Epithelial cell of prostate (primary cell): ENCODE measurements at regions not wholly inside any gene's neighbourhood (a gene's known extent, or its start where the extent isn't known, plus 50 kb on each side); places are given as distances from the start of the nearest gene placed in this dataset.

Experiments
- DNase-seq: peaks from one replicate; pipeline ENCODE4 v3.0.0-alpha.2; 2011; ENCODE audit warnings: low read depth, low spot score
- H3K27ac ChIP-seq: fragments of 450-650 bp; 2 replicates; pipeline ENCODE4 v1.5.1; 2017; ENCODE audit warnings: mild to moderate bottlenecking

- H3K27ac ChIP-seq = no peak overlapping the region
- DNase-seq = no peak
Measured at GRCh38 chr6:98724537-98724936, 109.8 kb upstream of the POU3F2 start.

GRCh38 chr6:98747273-98747672, 87.1 kb upstream of the POU3F2 start:
- DNase-seq = no peak
- no peak overlapping the region for H3K27ac ChIP-seq

GRCh38 chr6:98747960-98748359, 86.4 kb upstream of the POU3F2 start:
- DNase-seq = no peak
- no peak overlapping the region for H3K27ac ChIP-seq

- H3K27ac ChIP-seq = no peak overlapping the region
- DNase-seq = no peak
Measured at GRCh38 chr6:98759459-98759858, 74.9 kb upstream of the POU3F2 start.

- no peak for DNase-seq
- H3K27ac ChIP-seq = no peak overlapping the region
Measured at GRCh38 chr6:98764373-98764911, 69.9 kb upstream of the POU3F2 start.

GRCh38 chr6:98769546-98769945, 64.8 kb upstream of the POU3F2 start:
- DNase-seq = peak; percentile 2
- no peak overlapping the region for H3K27ac ChIP-seq

GRCh38 chr6:98775205-98775604, 59.2 kb upstream of the POU3F2 start:
- H3K27ac ChIP-seq = no peak overlapping the region
- DNase-seq = no peak

GRCh38 chr6:98777762-98778161, 56.6 kb upstream of the POU3F2 start:
- H3K27ac ChIP-seq = no peak overlapping the region
- DNase-seq = no peak

GRCh38 chr6:98779618-98780017, 54.8 kb upstream of the POU3F2 start:
- H3K27ac ChIP-seq = no peak overlapping the region
- DNase-seq = no peak

GRCh38 chr6:98782772-98783171, 51.6 kb upstream of the POU3F2 start:
- no peak overlapping the region for H3K27ac ChIP-seq
- DNase-seq = no peak

GRCh38 chr6:98783578-98783977, 50.8 kb upstream of the POU3F2 start:
- DNase-seq = no peak
- H3K27ac ChIP-seq = no peak overlapping the region
